Neural cell (in vitro differentiated cells): ENCODE measurements at regions not wholly inside any gene's neighbourhood (a gene's known extent, or its start where the extent isn't known, plus 50 kb on each side); places are given as distances from the start of the nearest gene placed in this dataset.

Source experiments
- EP300 ChIP-seq: fragments of 450-650 bp; conservative IDR thresholded peaks from 2 replicates; pipeline ENCODE4 v1.6.1; 2014; ENCODE audit warnings: antibody characterized with exemption, mild to moderate bottlenecking, moderate library complexity; ENCODE audit not compliant: poor library complexity, severe bottlenecking
- SMC3 ChIP-seq: fragments of 450-650 bp; conservative IDR thresholded peaks from 2 replicates; pipeline ENCODE4 v1.6.1; 2014; ENCODE audit warnings: antibody characterized with exemption, mild to moderate bottlenecking, moderate library complexity; ENCODE audit not compliant: poor library complexity
- TAF1 ChIP-seq: IDR thresholded peaks from 2 replicates; pipeline ENCODE4 v1.6.1; 2012; ENCODE audit warnings: low read depth

GRCh38 chr10:2893158-2893845 is 174.0 kb upstream of the PFKP start:
- TF ChIP-seq SMC3: no peak
- no peak for TF ChIP-seq EP300
- no peak for TF ChIP-seq TAF1
